ENCODE measurements at regions not wholly inside any gene's neighbourhood (a gene's known extent, or its start where the extent isn't known, plus 50 kb on each side); places are given as distances from the start of the nearest gene placed in this dataset.

DNA sequence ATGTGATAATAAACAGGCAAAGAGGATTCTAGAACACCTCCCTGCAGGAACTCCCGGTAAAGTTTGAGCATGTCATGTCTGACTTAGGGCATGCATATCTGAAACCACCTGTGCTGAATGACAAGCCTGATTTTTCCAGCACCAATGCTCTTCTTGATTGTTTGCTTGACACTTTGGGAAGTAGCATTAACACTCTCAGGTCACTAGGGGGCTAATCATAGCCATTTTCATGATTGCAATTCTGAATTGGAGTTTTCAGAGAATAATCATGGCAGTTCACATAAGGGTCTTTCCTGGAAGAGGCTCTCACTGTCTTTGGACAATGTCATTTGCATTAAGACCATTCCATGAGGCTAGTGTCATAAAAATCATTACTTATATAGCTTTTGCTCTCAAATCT lies 234.4 kb upstream of the MTNR1B start:
- Histone ChIP-seq H3K9me3 (ENCODE audit: low read depth) (no peaks in the 10 kb centered on the region), H3K27me3 (no peaks in the 10 kb centered on the region), H2AFZ (replicated peaks) (no peak overlapping the region), H3K4me3 (no peak overlapping the region), H3K79me2 (ENCODE audit: low read depth) (no peaks in the 10 kb centered on the region), H3F3A (ENCODE audit: low read depth) (no peaks in the 10 kb centered on the region), H3K4me1 (peaks cover 5% of the 10 kb centered on the region), H3K27ac (no peak overlapping the region), H4K20me1 (ENCODE audit: low read depth) (no peaks in the 10 kb centered on the region), H3K4me2 (no peak overlapping the region), H3K36me3 (no peaks in the 10 kb centered on the region), H3K9ac (no peak overlapping the region)
- H3K36me3 Mint-ChIP-seq, result no peaks in the 10 kb centered on the region
- H3K27me3 Mint-ChIP-seq (ENCODE audit: insufficient read depth, low read depth), result no peaks in the 10 kb centered on the region
- no peak overlapping the region for H3K27ac Mint-ChIP-seq
- TF ChIP-seq EZH2phosphoT487 (IDR thresholded peaks at IDR 0.05) (no peak), EZH2 (IDR thresholded peaks at IDR 0.05) (no peak)
- TF ChIP-seq, protein P1, sequence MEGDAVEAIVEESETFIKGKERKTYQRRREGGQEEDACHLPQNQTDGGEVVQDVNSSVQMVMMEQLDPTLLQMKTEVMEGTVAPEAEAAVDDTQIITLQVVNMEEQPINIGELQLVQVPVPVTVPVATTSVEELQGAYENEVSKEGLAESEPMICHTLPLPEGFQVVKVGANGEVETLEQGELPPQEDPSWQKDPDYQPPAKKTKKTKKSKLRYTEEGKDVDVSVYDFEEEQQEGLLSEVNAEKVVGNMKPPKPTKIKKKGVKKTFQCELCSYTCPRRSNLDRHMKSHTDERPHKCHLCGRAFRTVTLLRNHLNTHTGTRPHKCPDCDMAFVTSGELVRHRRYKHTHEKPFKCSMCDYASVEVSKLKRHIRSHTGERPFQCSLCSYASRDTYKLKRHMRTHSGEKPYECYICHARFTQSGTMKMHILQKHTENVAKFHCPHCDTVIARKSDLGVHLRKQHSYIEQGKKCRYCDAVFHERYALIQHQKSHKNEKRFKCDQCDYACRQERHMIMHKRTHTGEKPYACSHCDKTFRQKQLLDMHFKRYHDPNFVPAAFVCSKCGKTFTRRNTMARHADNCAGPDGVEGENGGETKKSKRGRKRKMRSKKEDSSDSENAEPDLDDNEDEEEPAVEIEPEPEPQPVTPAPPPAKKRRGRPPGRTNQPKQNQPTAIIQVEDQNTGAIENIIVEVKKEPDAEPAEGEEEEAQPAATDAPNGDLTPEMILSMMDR (IDR thresholded peaks at IDR 0.05), result peak; percentile 58
- H3K4me1 Mint-ChIP-seq, result peaks cover 4% of the 10 kb centered on the region
- no peaks in the 10 kb centered on the region for H3K9me3 Mint-ChIP-seq
- DNase-seq (ENCODE audit: low spot score), result peak; percentile 20
- H3K4me3 Mint-ChIP-seq, result no peak overlapping the region

DNA sequence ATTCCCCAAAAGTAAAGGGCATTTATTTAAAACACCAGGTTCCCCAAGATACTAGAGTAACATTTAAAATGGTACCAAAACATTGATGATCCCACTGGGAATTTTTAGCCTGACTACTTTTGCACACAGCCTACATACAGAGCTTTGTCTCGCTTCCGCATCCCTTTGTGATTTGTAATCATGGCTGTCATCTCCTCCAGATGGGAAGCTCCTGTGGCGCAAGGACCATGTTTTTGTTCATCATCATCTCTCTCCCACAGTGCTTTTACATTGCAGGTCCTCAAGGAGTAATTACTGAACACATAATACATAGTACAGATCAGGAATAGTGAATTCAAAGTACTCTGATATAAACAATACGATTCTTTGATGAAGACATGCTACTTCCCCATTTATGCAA lies 231.2 kb upstream of the MTNR1B start:
- Histone ChIP-seq H3K9me3 (ENCODE audit: low read depth) (no peaks in the 10 kb centered on the region), H3K4me2 (no peak overlapping the region), H3K27me3 (no peaks in the 10 kb centered on the region), H3K27ac (no peak overlapping the region), H2AFZ (replicated peaks) (no peak overlapping the region), H3K4me3 (no peak overlapping the region), H3K4me1 (peaks cover 5% of the 10 kb centered on the region), H3K79me2 (ENCODE audit: low read depth) (no peaks in the 10 kb centered on the region), H3K36me3 (no peaks in the 10 kb centered on the region), H4K20me1 (ENCODE audit: low read depth) (no peaks in the 10 kb centered on the region), H3F3A (ENCODE audit: low read depth) (no peaks in the 10 kb centered on the region), H3K9ac (no peak overlapping the region)
- Mint-ChIP-seq H3K4me1 (peaks cover 4% of the 10 kb centered on the region), H3K36me3 (no peaks in the 10 kb centered on the region), H3K27me3 (ENCODE audit: insufficient read depth, low read depth) (no peaks in the 10 kb centered on the region), H3K4me3 (no peak overlapping the region), H3K9me3 (no peaks in the 10 kb centered on the region), H3K27ac (peak overlapping the region; percentile 70)
- TF ChIP-seq, protein P1 (IDR thresholded peaks at IDR 0.05), result no peak
- TF ChIP-seq EZH2 (IDR thresholded peaks at IDR 0.05), result no peak
- TF ChIP-seq EZH2phosphoT487 (IDR thresholded peaks at IDR 0.05), result no peak
- no peak for DNase-seq (ENCODE audit: low spot score)

DNA sequence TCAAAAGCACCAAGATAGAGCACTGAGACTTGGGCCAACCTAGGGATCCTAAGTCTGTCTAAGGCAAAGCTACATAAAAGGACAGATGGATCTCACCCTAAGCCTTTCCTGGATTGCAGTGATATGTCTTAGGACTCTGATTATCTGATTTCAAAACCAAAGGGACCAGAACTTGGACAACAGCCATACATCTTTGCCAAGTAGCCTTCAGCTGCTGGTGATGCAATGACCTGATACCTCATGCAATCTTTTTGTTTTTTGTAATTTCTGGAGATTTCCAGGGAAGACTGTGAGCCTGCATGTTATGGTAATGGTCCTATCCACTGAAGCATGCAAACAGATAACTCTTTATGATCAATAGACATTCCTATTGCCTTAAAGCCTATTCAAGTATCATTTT lies 230.4 kb upstream of the MTNR1B start:
- Histone ChIP-seq H3K9me3 (ENCODE audit: low read depth) (no peaks in the 10 kb centered on the region), H2AFZ (replicated peaks) (no peak overlapping the region), H3K4me1 (peaks cover 5% of the 10 kb centered on the region), H3F3A (ENCODE audit: low read depth) (no peaks in the 10 kb centered on the region), H3K27me3 (no peaks in the 10 kb centered on the region), H3K4me2 (no peak overlapping the region), H3K79me2 (ENCODE audit: low read depth) (no peaks in the 10 kb centered on the region), H3K9ac (no peak overlapping the region), H3K27ac (no peak overlapping the region), H4K20me1 (ENCODE audit: low read depth) (no peaks in the 10 kb centered on the region), H3K36me3 (no peaks in the 10 kb centered on the region), H3K4me3 (no peak overlapping the region)
- H3K27ac Mint-ChIP-seq, result no peak overlapping the region
- TF ChIP-seq, protein P1 (IDR thresholded peaks at IDR 0.05), result no peak
- no peak for TF ChIP-seq EZH2phosphoT487 (IDR thresholded peaks at IDR 0.05)
- no peak for TF ChIP-seq EZH2 (IDR thresholded peaks at IDR 0.05)
- H3K36me3 Mint-ChIP-seq, result no peaks in the 10 kb centered on the region
- no peaks in the 10 kb centered on the region for H3K9me3 Mint-ChIP-seq
- H3K4me3 Mint-ChIP-seq, result no peak overlapping the region
- H3K4me1 Mint-ChIP-seq, result peaks cover 4% of the 10 kb centered on the region
- no peak for DNase-seq (ENCODE audit: low spot score)
- no peaks in the 10 kb centered on the region for H3K27me3 Mint-ChIP-seq (ENCODE audit: insufficient read depth, low read depth)
